HG03432 (cell line): ENCODE measurements at regions not wholly inside any gene's neighbourhood (a gene's known extent, or its start where the extent isn't known, plus 50 kb on each side); places are given as distances from the start of the nearest gene placed in this dataset.

Source experiments
- ATAC-seq: cut with Tn5 transposase; IDR thresholded peaks from one replicate; pipeline ENCODE4 v1.9.1; 2021; ENCODE audit warnings: mild to moderate bottlenecking, moderate library complexity; ENCODE audit not compliant: unreplicated experiment

DNA sequence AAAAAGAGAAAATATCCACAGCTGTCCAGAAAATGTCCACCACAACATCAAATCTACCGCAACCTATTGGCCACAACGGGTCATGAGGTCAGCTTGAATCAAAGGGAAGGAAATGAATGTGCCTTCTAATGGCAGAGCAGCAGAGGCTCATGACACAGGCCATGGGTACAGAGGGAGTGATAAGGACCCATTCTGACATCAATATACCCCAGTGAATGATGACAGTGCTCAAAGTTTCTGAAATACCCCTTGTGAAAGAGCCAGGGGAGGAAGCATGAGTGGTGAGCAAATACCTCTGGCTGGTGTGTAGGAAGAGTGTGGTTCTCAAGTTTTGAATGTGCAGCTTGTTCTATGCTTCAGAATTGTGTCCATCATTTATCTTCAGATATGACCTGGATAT is 348.2 kb downstream of the IRX1 start:
- no peak for ATAC-seq

- no peak for ATAC-seq
These were observed 349.3 kb downstream of the IRX1 start for GRCh38 chr5:3944930-3945329.

DNA sequence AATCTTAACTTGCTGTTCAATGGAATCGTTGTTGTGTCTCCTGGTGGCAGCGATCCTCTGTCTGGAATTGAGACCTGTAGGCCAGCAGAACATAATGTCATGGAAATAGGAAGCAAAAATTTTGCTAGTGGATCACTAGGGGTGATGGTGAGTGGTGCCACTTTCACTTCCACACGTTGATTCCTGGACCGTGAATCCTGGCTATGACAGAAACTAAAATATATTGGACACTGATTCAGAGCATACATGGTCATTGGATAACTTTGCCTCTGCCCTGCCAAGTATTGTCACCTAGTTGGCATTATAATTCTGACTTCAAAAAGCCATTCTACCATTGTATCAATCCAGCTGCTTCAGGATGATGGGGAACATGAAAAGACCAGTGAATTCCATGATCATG is 353.2 kb downstream of the IRX1 start:
- ATAC-seq = no peak

DNA sequence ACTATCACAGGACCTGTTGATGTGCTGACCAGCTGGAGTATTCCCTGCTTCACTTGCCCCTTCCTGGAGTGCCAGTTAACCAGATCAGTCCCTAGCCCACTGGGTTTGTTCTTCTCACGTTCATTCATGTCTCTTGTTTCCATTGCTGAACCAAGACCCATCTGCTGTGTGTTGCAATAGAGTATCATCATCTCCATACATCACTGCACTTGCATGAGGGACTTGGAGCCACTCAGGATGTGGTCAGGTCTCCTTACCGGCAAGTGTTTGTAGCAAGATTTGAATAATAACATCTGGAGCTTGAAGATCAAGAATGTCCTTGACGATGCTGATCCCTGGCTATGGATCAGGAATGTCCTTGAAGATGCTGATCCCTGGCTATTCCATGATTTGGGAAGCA is 358.6 kb downstream of the IRX1 start:
- no peak for ATAC-seq

DNA sequence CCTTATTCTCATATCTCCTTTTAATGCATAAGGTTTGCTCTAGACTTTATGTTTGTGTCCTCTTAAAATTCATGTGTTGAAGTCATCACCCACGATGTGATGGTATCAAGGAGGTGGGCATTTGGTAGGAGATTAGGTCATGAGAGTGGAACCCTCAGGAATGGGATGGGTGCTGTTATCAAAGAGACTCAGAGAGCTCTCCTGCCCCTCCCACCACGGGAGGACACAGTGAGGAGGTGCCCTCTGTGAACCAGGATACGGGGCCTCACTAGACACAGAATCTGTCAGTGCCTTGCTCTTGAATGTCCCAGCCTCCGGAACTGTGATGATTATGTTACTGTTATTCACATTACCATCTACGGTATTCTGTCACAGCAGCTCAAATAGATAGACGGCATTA is 359.0 kb downstream of the IRX1 start:
- no peak for ATAC-seq

DNA sequence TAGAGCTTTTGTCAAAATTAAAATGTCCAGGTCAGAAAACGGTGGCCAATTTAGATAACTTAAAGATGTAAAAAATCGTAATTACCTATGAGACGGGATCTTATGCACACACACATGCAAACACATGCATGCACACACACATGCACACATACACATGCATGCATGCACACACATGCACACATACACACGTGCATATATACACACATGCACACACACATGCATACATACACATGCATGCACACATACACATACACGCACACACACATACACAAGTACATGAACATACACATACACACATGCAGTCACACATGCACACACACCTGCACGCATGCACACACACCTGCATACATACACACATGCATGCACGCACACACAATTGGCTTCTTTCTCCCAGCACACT is 362.0 kb downstream of the IRX1 start:
- ATAC-seq = no peak

- ATAC-seq = no peak
These were observed 362.8 kb downstream of the IRX1 start for GRCh38 chr5:3958389-3958788.

GRCh38 chr5:3962113-3962512 is 366.5 kb downstream of the IRX1 start:
- ATAC-seq = no peak

DNA sequence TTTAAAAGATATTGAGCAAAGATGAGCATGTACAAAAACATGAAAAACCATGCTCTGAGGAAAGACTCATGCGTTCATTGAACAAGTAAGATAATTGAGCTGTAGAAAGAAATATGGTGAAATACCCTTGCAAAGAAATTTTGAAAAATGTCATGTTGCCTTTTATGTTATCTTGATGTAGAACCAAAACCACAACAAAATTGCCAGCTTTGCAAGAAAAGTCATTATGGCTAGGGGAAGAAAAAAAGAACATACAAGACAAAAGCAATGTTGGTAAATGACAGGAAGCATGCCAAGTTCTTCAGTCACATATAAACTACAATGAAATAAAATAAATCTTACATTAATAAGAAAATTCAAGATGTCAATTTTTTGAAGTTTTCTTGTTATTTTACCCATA is 368.0 kb downstream of the IRX1 start:
- no peak for ATAC-seq

GRCh38 chr5:3980156-3980555 is 384.5 kb downstream of the IRX1 start:
- no peak for ATAC-seq

DNA sequence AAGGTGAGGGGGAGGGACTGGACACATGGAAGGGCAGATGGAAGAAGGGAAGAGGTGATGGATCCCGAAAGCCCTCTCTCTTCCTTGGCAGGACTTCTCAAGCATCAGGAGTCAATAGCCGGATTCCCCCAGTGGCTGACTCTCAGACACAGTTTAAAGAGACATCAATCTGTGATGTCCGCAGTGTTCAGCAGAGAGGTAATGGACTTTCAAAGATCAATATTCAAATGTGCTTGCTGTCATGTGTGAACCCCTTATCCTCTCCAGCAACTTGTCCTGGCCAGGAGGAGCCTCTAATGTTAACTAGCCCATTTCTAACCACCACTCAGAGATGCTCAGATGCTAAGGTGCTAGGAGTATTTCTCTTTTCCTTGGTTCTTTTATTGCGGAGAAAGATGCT is 392.2 kb downstream of the IRX1 start:
- no peak for ATAC-seq

DNA sequence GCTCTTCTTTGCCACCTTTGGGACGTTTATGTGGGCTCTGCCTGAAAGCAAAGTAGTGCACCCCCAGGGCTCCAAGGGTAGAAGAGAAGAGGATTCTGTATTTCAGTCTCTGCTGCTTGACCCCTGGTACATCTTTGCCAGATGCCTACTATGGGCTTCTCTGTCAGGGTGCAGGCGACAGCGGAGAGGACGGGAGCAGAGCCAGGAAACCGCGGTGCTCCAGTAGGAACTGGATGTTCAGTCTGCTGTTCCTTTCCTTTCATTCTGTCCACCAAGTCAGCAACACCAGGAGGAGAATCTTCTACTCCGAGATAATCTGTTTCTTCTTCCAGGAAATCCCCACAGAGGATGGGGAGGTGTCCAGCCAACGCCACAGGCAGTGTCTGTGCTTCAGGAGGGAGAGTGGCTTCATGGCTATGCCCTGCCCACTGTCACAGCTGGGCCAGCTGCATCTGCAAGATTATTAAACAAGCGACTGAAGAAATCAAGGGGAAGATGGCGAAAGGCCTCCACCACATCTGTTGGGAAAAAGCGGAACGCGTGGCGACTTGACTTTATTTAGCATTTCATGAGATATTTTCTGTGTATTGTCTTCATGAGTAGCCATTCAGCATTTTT is 398.3 kb downstream of the IRX1 start:
- ATAC-seq = no peak

GRCh38 chr5:3994628-3995027 is 399.0 kb downstream of the IRX1 start:
- no peak for ATAC-seq

DNA sequence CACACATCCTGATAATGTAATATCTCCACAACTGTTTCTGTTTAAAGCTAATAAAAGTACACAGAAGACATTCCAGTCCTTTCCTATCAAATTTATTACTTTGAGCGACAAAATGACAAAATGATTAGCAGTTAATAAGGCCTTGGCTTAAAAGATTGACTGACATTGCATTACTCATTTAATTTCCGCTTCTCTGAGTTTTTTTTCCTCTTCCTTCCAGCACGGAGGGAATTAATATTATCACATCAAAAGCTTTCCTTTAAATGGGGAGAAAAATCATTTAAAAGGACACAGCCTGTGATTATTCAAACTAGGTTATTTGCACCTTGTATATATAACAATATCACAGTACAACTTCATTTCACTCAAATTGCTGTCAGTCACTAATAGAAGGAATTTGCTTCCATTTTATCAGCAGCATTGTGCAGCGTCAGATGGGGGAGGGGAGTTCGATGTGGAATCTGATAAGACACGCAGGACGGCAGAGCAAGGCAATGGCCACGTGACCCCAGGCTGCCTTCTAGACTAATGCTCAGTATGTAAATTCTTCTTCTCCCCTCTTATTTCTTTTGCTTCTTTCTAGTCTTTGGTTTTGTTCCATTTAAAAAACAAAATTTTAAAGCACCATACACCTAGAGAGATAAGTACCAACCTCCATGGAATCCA is 400.5 kb downstream of the IRX1 start:
- ATAC-seq = no peak

DNA sequence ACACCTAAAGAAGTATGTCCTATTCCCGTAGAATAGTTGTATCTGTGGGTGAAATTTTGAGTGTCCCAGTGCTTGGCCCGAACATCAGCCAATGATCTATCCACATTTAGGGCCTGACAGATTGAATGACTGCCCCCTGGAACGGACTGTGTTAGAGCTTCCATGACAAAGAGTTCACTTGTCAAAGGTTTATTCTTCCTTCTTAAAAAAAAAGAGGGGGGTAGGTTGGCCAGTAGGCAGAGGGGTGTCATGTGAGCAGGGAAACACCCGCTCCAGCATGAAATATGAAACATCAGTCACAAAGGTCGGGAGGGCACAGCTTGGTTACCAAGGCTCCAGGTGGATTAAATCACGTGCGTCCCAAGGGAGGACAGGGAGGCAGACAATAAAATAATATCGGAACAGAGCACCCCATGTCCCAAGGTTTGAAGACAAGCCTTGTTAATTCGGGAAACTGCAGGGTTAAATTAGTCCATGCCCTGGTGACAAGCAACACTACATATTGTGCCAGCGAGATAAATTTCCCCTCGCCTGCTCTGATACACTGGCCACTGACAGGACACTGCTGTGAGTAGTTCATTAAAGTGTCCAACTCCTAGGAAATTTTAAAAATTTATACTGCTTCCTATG is 401.2 kb downstream of the IRX1 start:
- no peak for ATAC-seq

DNA sequence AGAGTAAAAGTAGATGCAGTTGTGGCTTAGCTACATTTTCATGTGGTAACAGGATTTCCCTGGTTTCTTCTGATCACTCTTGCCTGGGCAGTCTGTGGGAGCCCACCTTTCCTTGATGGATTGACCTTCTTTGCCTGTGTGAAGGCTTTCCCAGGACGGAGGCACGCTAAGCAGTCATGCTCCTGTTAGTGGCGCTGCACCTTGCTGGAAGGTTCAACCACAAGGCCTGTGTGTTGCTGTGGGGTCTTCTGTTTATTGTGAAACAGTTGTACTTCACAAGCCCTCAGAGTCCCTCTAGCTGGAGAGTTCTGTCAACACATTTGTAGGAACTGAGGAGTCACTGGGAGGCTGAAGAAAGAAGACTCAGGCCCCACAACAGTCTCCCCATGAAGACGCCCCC is 402.0 kb downstream of the IRX1 start:
- ATAC-seq = no peak

DNA sequence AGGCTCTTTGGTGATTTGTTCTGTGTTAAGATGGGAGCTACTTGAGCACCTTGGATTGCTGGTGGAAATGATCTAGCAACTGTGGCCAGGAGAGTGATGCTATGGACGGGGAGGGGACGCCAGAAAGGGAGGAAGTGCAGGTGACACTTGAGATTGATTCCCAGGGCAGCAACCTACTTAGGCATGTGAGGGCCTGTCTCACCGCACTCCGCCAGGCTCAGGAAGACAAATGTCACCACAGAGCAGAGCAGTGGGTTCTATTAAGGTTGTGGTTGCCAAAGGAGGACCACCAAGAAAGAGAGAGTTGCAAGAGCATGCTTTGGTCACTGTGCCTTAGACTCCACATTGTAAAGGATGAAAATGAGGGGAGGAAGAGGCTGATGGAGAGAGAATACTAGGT is 404.3 kb downstream of the IRX1 start:
- ATAC-seq = no peak

- ATAC-seq = no peak
These were observed 405.4 kb downstream of the IRX1 start for GRCh38 chr5:4001004-4001403.

- ATAC-seq = no peak
These were observed 406.3 kb downstream of the IRX1 start for GRCh38 chr5:4001758-4002533.

DNA sequence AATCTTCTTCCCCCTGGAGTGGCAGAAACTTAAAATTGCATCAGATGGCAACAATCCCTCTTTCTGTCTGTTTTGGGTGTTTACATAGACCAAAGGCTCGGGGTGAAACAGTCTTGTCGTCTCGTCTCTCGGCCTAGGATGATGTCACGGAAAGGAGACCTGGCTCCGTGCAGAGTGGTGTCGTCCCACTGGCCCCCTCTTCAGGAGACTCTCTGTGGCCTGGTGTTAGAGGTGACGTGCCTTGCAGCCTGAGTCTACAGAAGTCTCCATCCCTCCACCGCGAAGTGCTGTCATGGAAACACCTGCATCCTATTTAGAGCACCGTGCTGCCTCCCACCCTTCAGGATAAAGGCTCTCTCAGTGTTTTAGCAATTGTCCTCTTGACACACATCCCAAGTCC is 409.7 kb downstream of the IRX1 start:
- ATAC-seq = no peak

GRCh38 chr5:4007001-4007400 is 411.4 kb downstream of the IRX1 start:
- no peak for ATAC-seq

- no peak for ATAC-seq
These were observed 416.3 kb downstream of the IRX1 start for GRCh38 chr5:4011943-4012342.
